Astrocyte of the cerebellum (primary cell): ENCODE measurements at regions not wholly inside any gene's neighbourhood (a gene's known extent, or its start where the extent isn't known, plus 50 kb on each side); places are given as distances from the start of the nearest gene placed in this dataset.
"Not testable (repeated sequence)": the region's sequence is repeated elsewhere in the genome, so short reads cannot be mapped to it uniquely, and the experiment has no call there.

Experiments used
- DNase-seq: peaks from one replicate; pipeline ENCODE4 v3.0.0-alpha.2; 2011; ENCODE audit warnings: low read depth
- H3K4me3 ChIP-seq: 2 replicates; pipeline ENCODE4 v1.5.1; 2011; ENCODE audit warnings: mild to moderate bottlenecking, low read depth, low read length, moderate library complexity
- CTCF ChIP-seq: IDR thresholded peaks from 2 replicates; pipeline ENCODE4 v1.5.1; 2012; ENCODE audit warnings: low read length, low read depth, moderate library complexity, mild to moderate bottlenecking; ENCODE audit errors: missing control alignments
- in situ Hi-C: cut with HindIII; loops from 2 replicates; pipeline ENCODE4 v1.10.0; 2017; ENCODE audit warnings: low sequenced_read_pairs

- no peak for TF ChIP-seq CTCF
- no peak for DNase-seq
- in situ Hi-C loops: no loop called here
- H3K4me3 ChIP-seq: no peak overlapping the region
Observed at GRCh38 chr13:89515948-89516347, 1831.5 kb upstream of the MIR17HG start.

GRCh38 chr13:89518289-89519077, 1829.0 kb upstream of the MIR17HG start:
- DNase-seq: no peak
- in situ Hi-C loops: no loop called here
- no peak overlapping the region for H3K4me3 ChIP-seq
- no peak for TF ChIP-seq CTCF

GRCh38 chr13:89520468-89520867, 1827.0 kb upstream of the MIR17HG start:
- DNase-seq: no peak
- in situ Hi-C loops: no loop called here
- no peak for TF ChIP-seq CTCF

GRCh38 chr13:89521672-89522071, 1825.8 kb upstream of the MIR17HG start:
- DNase-seq, in situ Hi-C loops, H3K4me3 ChIP-seq: not testable (repeated sequence)

More at GRCh38 chr13:89520468-89520867, 1827.0 kb upstream of the MIR17HG start:
- H3K4me3 ChIP-seq: no peak overlapping the region

- in situ Hi-C loops: no loop called here
- no peak overlapping the region for H3K4me3 ChIP-seq
- no peak for DNase-seq
- no peak for TF ChIP-seq CTCF
Observed at GRCh38 chr13:89541091-89542030, 1806.1 kb upstream of the MIR17HG start.

- DNase-seq: peak; percentile 44
- H3K4me3 ChIP-seq: no peak overlapping the region
- in situ Hi-C loops: no loop called here
- no peak for TF ChIP-seq CTCF
Observed at GRCh38 chr13:89550938-89551337, 1796.5 kb upstream of the MIR17HG start.
